Glutamatergic neuron (in vitro differentiated cells): ENCODE measurements at regions not wholly inside any gene's neighbourhood (a gene's known extent, or its start where the extent isn't known, plus 50 kb on each side); places are given as distances from the start of the nearest gene placed in this dataset.
"Not testable (repeated sequence)": the region's sequence is repeated elsewhere in the genome, so short reads cannot be mapped to it uniquely, and the experiment has no call there.

Source experiments
- DNase-seq: peaks from one replicate; pipeline ENCODE4 v3.0.0; 2022
- H3K27ac Mint-ChIP-seq: one replicate; pipeline ENCODE4 v1.8.0; 2020; ENCODE audit warnings: mild to moderate bottlenecking, mixed read lengths, inconsistent platforms; ENCODE audit not compliant: unreplicated experiment
- H3K27me3 Mint-ChIP-seq: one replicate; pipeline ENCODE4 v1.8.0; 2020; ENCODE audit warnings: mild to moderate bottlenecking, moderate library complexity, mixed read lengths, inconsistent platforms; ENCODE audit not compliant: unreplicated experiment
- H3K36me3 Mint-ChIP-seq: one replicate; pipeline ENCODE4 v1.8.0; 2020; ENCODE audit warnings: mild to moderate bottlenecking, mixed read lengths, inconsistent platforms; ENCODE audit not compliant: unreplicated experiment
- H3K4me1 Mint-ChIP-seq: one replicate; pipeline ENCODE4 v1.8.0; 2020; ENCODE audit warnings: mild to moderate bottlenecking, low read depth, mixed read lengths, inconsistent platforms; ENCODE audit not compliant: unreplicated experiment
- H3K4me3 Mint-ChIP-seq: one replicate; pipeline ENCODE4 v1.8.0; 2020; ENCODE audit warnings: mild to moderate bottlenecking, mixed read lengths, inconsistent platforms; ENCODE audit not compliant: unreplicated experiment
- H3K9me3 Mint-ChIP-seq: one replicate; pipeline ENCODE4 v1.8.0; 2020; ENCODE audit warnings: mild to moderate bottlenecking, moderate library complexity, mixed read lengths, inconsistent platforms; ENCODE audit not compliant: unreplicated experiment
- CTCF ChIP-seq: fragments of 200-600 bp; sonication (generic); IDR thresholded peaks from one replicate; pipeline ENCODE4 v1.5.0; 2021; ENCODE audit not compliant: partially characterized antibody, unreplicated experiment

- H3K36me3 Mint-ChIP-seq, result peaks cover 19% of the 10 kb centered on the region
- peaks cover 38% of the 10 kb centered on the region for H3K9me3 Mint-ChIP-seq
- H3K4me1 Mint-ChIP-seq, result no peaks in the 10 kb centered on the region
- H3K4me3 Mint-ChIP-seq, result no peak overlapping the region
- H3K27ac Mint-ChIP-seq, result no peak overlapping the region
- H3K27me3 Mint-ChIP-seq, result peaks cover 18% of the 10 kb centered on the region
- no peak for TF ChIP-seq CTCF
- no peak for DNase-seq
Measured at GRCh38 chr22:48757985-48758561, 1069.6 kb downstream of the BRD1 start.

- peaks cover 38% of the 10 kb centered on the region for H3K9me3 Mint-ChIP-seq
- peaks cover 19% of the 10 kb centered on the region for H3K36me3 Mint-ChIP-seq
- H3K4me3 Mint-ChIP-seq, result no peak overlapping the region
- DNase-seq, result no peak
- no peak overlapping the region for H3K27ac Mint-ChIP-seq
- H3K27me3 Mint-ChIP-seq, result peaks cover 18% of the 10 kb centered on the region
- H3K4me1 Mint-ChIP-seq, result no peaks in the 10 kb centered on the region
- TF ChIP-seq CTCF, result no peak
Measured at GRCh38 chr22:48757581-48757980, 1070.1 kb downstream of the BRD1 start.

- DNase-seq, H3K4me1 Mint-ChIP-seq, H3K4me3 Mint-ChIP-seq, H3K27ac Mint-ChIP-seq: not testable (repeated sequence)
- Mint-ChIP-seq H3K27me3 (peaks cover 18% of the 10 kb centered on the region), H3K9me3 (peaks cover 39% of the 10 kb centered on the region), H3K36me3 (peaks cover 19% of the 10 kb centered on the region)
Measured at GRCh38 chr22:48757135-48757534, 1070.5 kb downstream of the BRD1 start.

GRCh38 chr22:48756146-48757111 lies 1071.2 kb downstream of the BRD1 start:
- H3K4me1 Mint-ChIP-seq, result no peaks in the 10 kb centered on the region
- peak; percentile 3 for DNase-seq
- TF ChIP-seq CTCF, result no peak
- peaks cover 18% of the 10 kb centered on the region for H3K27me3 Mint-ChIP-seq
- peaks cover 17% of the 10 kb centered on the region for H3K36me3 Mint-ChIP-seq
- H3K9me3 Mint-ChIP-seq, result peaks cover 42% of the 10 kb centered on the region
- no peak overlapping the region for H3K4me3 Mint-ChIP-seq
- H3K27ac Mint-ChIP-seq, result no peak overlapping the region

GRCh38 chr22:48755059-48755949 lies 1072.4 kb downstream of the BRD1 start:
- Mint-ChIP-seq H3K27ac (no peak overlapping the region), H3K36me3 (peaks cover 19% of the 10 kb centered on the region), H3K4me1 (no peaks in the 10 kb centered on the region), H3K4me3 (no peak overlapping the region), H3K27me3 (peaks cover 16% of the 10 kb centered on the region), H3K9me3 (peaks cover 43% of the 10 kb centered on the region)
- peak; percentile 5 for DNase-seq
- TF ChIP-seq CTCF, result no peak
